Esophagus muscularis mucosa (tissue), 3 donors: ENCODE measurements at regions not wholly inside any gene's neighbourhood (a gene's known extent, or its start where the extent isn't known, plus 50 kb on each side); places are given as distances from the start of the nearest gene placed in this dataset.

Source experiments
- CTCF ChIP-seq, 3 experiments: fragments of 200-600 bp in 2 of 3; fragments of 450-650 bp in 1 of 3; sonication (generic) in 2 of 3; IDR thresholded peaks; one replicate each; pipeline ENCODE4 v1.5.1; 2017 to 2019; ENCODE audit warnings: antibody characterized with exemption in 3 of 3, mild to moderate bottlenecking in 2 of 3, moderate library complexity in 1 of 3
- EP300 ChIP-seq: sonication (generic); formaldehyde crosslinking; IDR thresholded peaks from one replicate; pipeline ENCODE4 v1.6.1; 2017; ENCODE audit warnings: antibody characterized with exemption

- TF ChIP-seq CTCF (IDR thresholded peaks at IDR 0.05): no peak
- no peak for TF ChIP-seq EP300
Observed at GRCh38 chr1:60560701-60561100, 487.1 kb upstream of the C1orf87 start.
